Peyer's patch (tissue), 4 donors: ENCODE measurements at regions not wholly inside any gene's neighbourhood (a gene's known extent, or its start where the extent isn't known, plus 50 kb on each side); places are given as distances from the start of the nearest gene placed in this dataset.

ENCODE experiments used
- POLR2A ChIP-seq, 2 donors: fragments of 450-650 bp; IDR thresholded peaks; one replicate each; pipeline ENCODE4 v1.5.1; 2017; ENCODE audit warnings: antibody characterized with exemption in 2 of 2, mild to moderate bottlenecking in 2 of 2, moderate library complexity in 2 of 2
- TF ChIP-seq, protein P1 (sequence below), 6 experiments: fragments of 450-650 bp in 4 of 6; fragments of 200-600 bp in 2 of 6; sonication (generic) in 1 of 6; IDR thresholded peaks; one replicate each; pipeline ENCODE4 v1.5.1; 2017 to 2019; ENCODE audit warnings: antibody characterized with exemption in 6 of 6, mild to moderate bottlenecking in 3 of 6, moderate library complexity in 1 of 6

DNA sequence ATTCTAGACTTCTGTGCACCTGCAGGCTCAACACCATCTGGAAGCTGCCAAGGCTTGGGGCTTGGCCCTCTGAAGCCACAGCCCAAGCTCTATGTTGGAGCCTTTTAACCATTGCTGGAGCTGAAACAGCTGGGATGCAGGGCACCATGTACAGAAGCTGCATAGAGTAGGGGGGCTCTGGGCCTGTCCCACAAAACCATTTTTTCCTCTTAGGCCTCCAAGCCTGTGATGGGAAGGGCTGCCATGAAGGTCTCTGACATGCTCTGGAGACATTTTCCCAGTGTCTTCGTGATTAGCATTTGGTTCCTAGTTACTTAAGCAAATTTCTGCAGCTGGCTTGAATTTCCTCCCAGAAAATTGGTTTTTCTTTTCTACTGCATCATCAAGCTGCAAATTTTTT is 999.3 kb upstream of the GRIA3 start:
- TF ChIP-seq, protein P1, sequence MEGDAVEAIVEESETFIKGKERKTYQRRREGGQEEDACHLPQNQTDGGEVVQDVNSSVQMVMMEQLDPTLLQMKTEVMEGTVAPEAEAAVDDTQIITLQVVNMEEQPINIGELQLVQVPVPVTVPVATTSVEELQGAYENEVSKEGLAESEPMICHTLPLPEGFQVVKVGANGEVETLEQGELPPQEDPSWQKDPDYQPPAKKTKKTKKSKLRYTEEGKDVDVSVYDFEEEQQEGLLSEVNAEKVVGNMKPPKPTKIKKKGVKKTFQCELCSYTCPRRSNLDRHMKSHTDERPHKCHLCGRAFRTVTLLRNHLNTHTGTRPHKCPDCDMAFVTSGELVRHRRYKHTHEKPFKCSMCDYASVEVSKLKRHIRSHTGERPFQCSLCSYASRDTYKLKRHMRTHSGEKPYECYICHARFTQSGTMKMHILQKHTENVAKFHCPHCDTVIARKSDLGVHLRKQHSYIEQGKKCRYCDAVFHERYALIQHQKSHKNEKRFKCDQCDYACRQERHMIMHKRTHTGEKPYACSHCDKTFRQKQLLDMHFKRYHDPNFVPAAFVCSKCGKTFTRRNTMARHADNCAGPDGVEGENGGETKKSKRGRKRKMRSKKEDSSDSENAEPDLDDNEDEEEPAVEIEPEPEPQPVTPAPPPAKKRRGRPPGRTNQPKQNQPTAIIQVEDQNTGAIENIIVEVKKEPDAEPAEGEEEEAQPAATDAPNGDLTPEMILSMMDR (IDR thresholded peaks at IDR 0.05), result no peak
- no peak for TF ChIP-seq POLR2A (IDR thresholded peaks at IDR 0.05)
